GM12878 (cell line): ENCODE measurements at regions not wholly inside any gene's neighbourhood (a gene's known extent, or its start where the extent isn't known, plus 50 kb on each side); places are given as distances from the start of the nearest gene placed in this dataset.

Experiments
- ATAC-seq: fragments of 200-7000 bp; cut with Tn5 transposase; 3 replicates; pipeline ENCODE4 v1.9.1; 2020; ENCODE audit warnings: mild to moderate bottlenecking, moderate library complexity
- BruUV-seq: library from RNA; stranded (reverse); fragments of 400-500 nt; replicated peaks from 2 replicates; lab custom pipeline; 2021; lab: Mats Ljungman, UMichigan
- CTCF ChIA-PET: fragments of 300-600 bp; sonication (Branson Sonifier 250); formaldehyde crosslinking; extraction: SDS; loops from one replicate; lab custom pipeline; 2021; ENCODE audit warnings: inconsistent platforms; lab: Yijun Ruan, JAX
- POLR2A ChIA-PET: fragments of 350-600 bp; formaldehyde crosslinking; extraction: SDS; loops from one replicate; lab custom pipeline; 2021; ENCODE audit warnings: inconsistent platforms; lab: Charles Lee
- RAD21 ChIA-PET: fragments of 300-600 bp; sonication (Branson Sonifier 250); formaldehyde crosslinking; loops from one replicate; lab custom pipeline; 2023; ENCODE audit warnings: antibody characterized with exemption; ENCODE audit not compliant: unreplicated experiment; lab: Charles Lee
- SMC1A ChIA-PET: fragments of 300-600 bp; sonication (Branson Sonifier 250); formaldehyde crosslinking; loops from one replicate; lab custom pipeline; 2023; ENCODE audit not compliant: unreplicated experiment, uncharacterized antibody; lab: Charles Lee
- DNase-seq: peaks from one replicate; pipeline ENCODE4 v3.0.0-alpha.2; 2011; ENCODE audit warnings: low read depth, low spot score
- FAIRE-seq: peaks from 3 replicates; lab custom pipeline; 2011; peaks lifted over from hg19 to GRCh38; lab: Jason Lieb, UNC
- H2AFZ ChIP-seq: 2 replicates; pipeline ENCODE4 v1.6.0; 2011; ENCODE audit warnings: low read depth, low read length, control low read depth; ENCODE audit not compliant: control insufficient read depth
- H3K27ac ChIP-seq: 2 replicates; pipeline ENCODE4 v1.5.1; 2011; ENCODE audit warnings: control low read depth; ENCODE audit not compliant: control insufficient read depth, insufficient read depth
- H3K27me3 ChIP-seq, 2 experiments: replicated peaks in 1 of 2; 2 replicates each; pipeline versions ENCODE4 v1.6.0 to v1.6.1; 2011; ENCODE audit warnings: low read length in 1 of 2; ENCODE audit not compliant: control insufficient read depth in 2 of 2, insufficient read depth in 2 of 2
- H3K36me3 ChIP-seq, 2 experiments: 2 replicates each; pipeline ENCODE4 v1.5.1; 2011; ENCODE audit warnings: low read length in 1 of 2; ENCODE audit not compliant: control insufficient read depth in 2 of 2, insufficient read depth in 2 of 2
- H3K4me1 ChIP-seq: 2 replicates; pipeline ENCODE4 v1.6.1; 2011; ENCODE audit warnings: mild to moderate bottlenecking, low read length, moderate library complexity, mixed read lengths; ENCODE audit not compliant: control insufficient read depth, insufficient read depth
- H3K4me2 ChIP-seq: 2 replicates; pipeline ENCODE4 v1.6.0; 2011; ENCODE audit warnings: control low read depth; ENCODE audit not compliant: control insufficient read depth, insufficient read depth
- H3K4me3 ChIP-seq: fragments of 200-600 bp; sonication (generic); 2 replicates; pipeline ENCODE4 v1.5.1; 2016
- H3K79me2 ChIP-seq: 2 replicates; pipeline ENCODE4 v1.6.0; 2011; ENCODE audit warnings: low read length; ENCODE audit not compliant: control insufficient read depth, insufficient read depth
- H3K9ac ChIP-seq: 2 replicates; pipeline ENCODE4 v1.8.0; 2011; ENCODE audit warnings: low read length, control low read depth, mixed read lengths; ENCODE audit not compliant: control insufficient read depth, insufficient read depth
- H3K9me3 ChIP-seq: replicated peaks from 3 replicates; pipeline ENCODE4 v1.5.1; 2011; ENCODE audit warnings: mild to moderate bottlenecking, low read length; ENCODE audit not compliant: control insufficient read depth, insufficient read depth
- H4K20me1 ChIP-seq: 2 replicates; pipeline ENCODE4 v1.6.0; 2011; ENCODE audit not compliant: control insufficient read depth, insufficient read depth
- BACH1 ChIP-seq: fragments of 450-650 bp; IDR thresholded peaks from 2 replicates; pipeline ENCODE4 v1.6.1; 2017; ENCODE audit warnings: mild to moderate bottlenecking, borderline replicate concordance
- CEBPB ChIP-seq, 2 experiments: fragments of 150-350 bp in 1 of 2; IDR thresholded peaks; 2 replicates each; pipeline ENCODE4 v1.6.1; 2012 to 2014; ENCODE audit warnings: low read depth in 2 of 2, low read length in 2 of 2, borderline replicate concordance in 1 of 2, inconsistent platforms in 1 of 2
- CHD2 ChIP-seq: IDR thresholded peaks from 2 replicates; pipeline ENCODE4 v1.6.1; 2011; ENCODE audit warnings: low read depth, low read length, improper control_type of control experiment, borderline replicate concordance
- CREM ChIP-seq: IDR thresholded peaks from 2 replicates; pipeline ENCODE4 v1.6.1; 2014; ENCODE audit warnings: antibody characterized with exemption, low read depth
- KDM1A ChIP-seq: fragments of 200-600 bp; sonication (generic); IDR thresholded peaks from 2 replicates; pipeline ENCODE4 v1.6.1; 2016; ENCODE audit warnings: borderline replicate concordance
- MXI1 ChIP-seq: fragments of 150-350 bp; IDR thresholded peaks from 2 replicates; pipeline ENCODE4 v1.6.1; 2011; ENCODE audit warnings: low read depth, mild to moderate bottlenecking, inconsistent platforms, low read length, improper control_type of control experiment
- SRF ChIP-seq, 2 experiments: IDR thresholded peaks; 2 replicates each; pipeline ENCODE4 v1.6.1; 2011; ENCODE audit warnings: low read depth in 2 of 2, low read length in 2 of 2, mild to moderate bottlenecking in 1 of 2, moderate library complexity in 1 of 2
- WGBS: methylation state at CpG from one replicate; pipeline ENCODE4 v1.1.6; 2016; ENCODE audit warnings: low lambda C conversion rate; ENCODE audit not compliant: insufficient replicate concordance, insufficient coverage; ENCODE audit errors: missing lambda C conversion rate; 5-methylcytosine and 5-hydroxymethylcytosine counted together
- in situ Hi-C: fragments of 300-500 bp; cut with MboI; formaldehyde crosslinking; loops from 9 replicates; pipeline ENCODE4 v1.14.3; 2018; ENCODE audit warnings: mixed read lengths
- intact Hi-C: fragments of 100-400 bp; cut with micrococcal nuclease; formaldehyde crosslinking; loops from one replicate; pipeline ENCODE4 v1.14.2; 2022; ENCODE audit not compliant: unreplicated experiment

DNA sequence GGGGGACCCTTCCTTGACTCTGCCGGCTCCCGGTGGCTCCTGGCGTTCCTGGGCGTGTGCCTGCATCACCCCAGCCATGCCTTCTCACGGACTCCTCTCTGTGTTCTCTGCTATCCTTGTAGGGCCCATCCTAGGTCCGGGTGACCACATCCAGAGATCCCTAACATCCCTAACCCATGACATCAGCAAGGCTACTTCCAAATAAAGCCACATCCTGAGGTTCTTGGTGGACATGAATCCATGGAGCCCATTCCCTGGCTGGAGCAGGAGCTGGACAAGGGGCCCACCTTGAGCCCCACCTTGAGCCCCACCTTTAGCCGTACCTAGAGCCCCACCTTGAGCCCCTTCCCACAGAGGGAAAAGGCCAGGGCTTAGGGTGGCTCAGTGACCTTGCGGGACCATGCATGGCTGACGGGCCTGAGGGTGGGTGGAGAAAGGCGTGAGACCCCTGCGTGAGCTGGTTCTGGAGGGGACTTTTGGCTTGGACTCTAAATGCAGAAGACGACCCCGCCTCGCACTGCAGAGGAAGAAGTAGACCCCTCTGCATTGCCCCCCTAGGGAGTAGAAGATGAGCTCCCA is 58.5 kb upstream of the INPP5A start:
- no peaks in the 10 kb centered on the region for H3K4me1 ChIP-seq
- no peak overlapping the region for H2AFZ ChIP-seq
- no peak overlapping the region for H3K4me3 ChIP-seq
- in situ Hi-C loops = no loop called here
- FAIRE-seq = no peak
- ChIA-PET RAD21 (interaction anchor here (0.7 kb wide), 2 partner anchors 20 to 412 kb away, joined by 3 read pairs; no protein-coding TSS in a partner anchor), CTCF (no interaction called here), SMC1A (no interaction called here), POLR2A (no interaction called here)
- no peak overlapping the region for H3K9ac ChIP-seq
- no peak overlapping the region for H3K4me2 ChIP-seq
- no peak for ATAC-seq
- DNase-seq = no peak
- H3K9me3 ChIP-seq = no peaks in the 10 kb centered on the region
- no peaks in the 10 kb centered on the region for H3K36me3 ChIP-seq
- H3K27me3 ChIP-seq = no peaks in the 10 kb centered on the region; a peak in 1 of 4 replicates
- H4K20me1 ChIP-seq = no peaks in the 10 kb centered on the region
- no peak overlapping the region for H3K27ac ChIP-seq
- no peak for TF ChIP-seq KDM1A
- no peaks in the 10 kb centered on the region for H3K79me2 ChIP-seq
- no TSS peak for BruUV-seq
- intact Hi-C loops = no loop called here
- WGBS = 46% methylated on average over 14 of the region's 14 CpGs

DNA sequence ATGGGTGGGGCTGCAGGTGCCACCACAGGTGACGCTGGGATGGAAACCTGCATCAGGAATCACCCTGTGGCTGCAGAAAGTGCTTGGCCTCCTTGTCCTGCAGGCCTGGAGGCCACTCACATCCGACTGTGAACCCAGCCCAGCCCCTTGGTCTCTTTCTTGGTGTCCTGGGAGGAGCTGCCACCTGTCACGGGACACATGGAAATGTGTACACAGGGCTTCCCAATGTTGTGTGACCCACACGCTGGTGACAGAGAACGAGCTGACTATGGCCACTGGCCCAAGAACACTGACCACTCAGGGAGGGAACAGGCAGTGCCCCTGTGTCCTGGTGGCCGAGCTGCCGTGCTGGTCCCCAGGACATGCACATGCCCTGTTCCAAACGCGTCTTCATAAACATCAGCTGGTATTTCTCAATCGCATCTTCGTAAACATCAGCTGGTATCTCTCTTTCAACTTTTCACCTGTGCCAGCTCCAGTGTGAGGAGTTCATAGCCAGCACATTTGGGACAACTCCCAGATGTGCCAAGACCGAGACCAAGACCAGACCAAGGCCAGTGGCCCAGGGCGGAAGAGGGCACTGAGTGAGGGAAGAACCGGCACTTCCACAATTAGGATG is 57.9 kb upstream of the INPP5A start:
- H3K36me3 ChIP-seq = no peaks in the 10 kb centered on the region
- CTCF ChIA-PET = no interaction called here
- no peak overlapping the region for H3K4me2 ChIP-seq
- intact Hi-C loops (no loop called here), in situ Hi-C loops (no loop called here)
- no peak overlapping the region for H3K9ac ChIP-seq
- 59% methylated on average over 14 of the region's 14 CpGs for WGBS
- no peak for DNase-seq
- POLR2A ChIA-PET = no interaction called here
- no peak for ATAC-seq
- H4K20me1 ChIP-seq = no peaks in the 10 kb centered on the region
- H3K4me3 ChIP-seq = no peak overlapping the region
- SMC1A ChIA-PET = no interaction called here
- no peak overlapping the region for H2AFZ ChIP-seq
- RAD21 ChIA-PET = interaction anchor here (0.7 kb wide), 2 partner anchors 21 to 411 kb away, joined by 3 read pairs; no protein-coding TSS in a partner anchor
- BruUV-seq = no TSS peak
- H3K79me2 ChIP-seq = no peaks in the 10 kb centered on the region
- H3K27me3 ChIP-seq = no peaks in the 10 kb centered on the region; a peak in 1 of 4 replicates
- no peaks in the 10 kb centered on the region for H3K9me3 ChIP-seq
- H3K4me1 ChIP-seq = no peaks in the 10 kb centered on the region
- FAIRE-seq = no peak
- no peak overlapping the region for H3K27ac ChIP-seq
- no peak for TF ChIP-seq CHD2
- TF ChIP-seq CREM = no peak
- no peak for TF ChIP-seq SRF (IDR thresholded peaks at IDR 0.05; ENCODE audit: low read depth in 2 of 2, low read length in 2 of 2)
- no peak for TF ChIP-seq CEBPB (IDR thresholded peaks at IDR 0.05; ENCODE audit: borderline replicate concordance in 1 of 2, low read depth in 2 of 2, low read length in 2 of 2)
- no peak for TF ChIP-seq BACH1
- no peak for TF ChIP-seq MXI1
